Central memory CD8-positive, alpha-beta T cell (primary cell): ENCODE measurements at regions not wholly inside any gene's neighbourhood (a gene's known extent, or its start where the extent isn't known, plus 50 kb on each side); places are given as distances from the start of the nearest gene placed in this dataset.
A peak's percentile ranks its signal among the peaks of the same experiment; 100 is the strongest.
"Not testable (repeated sequence)": the region's sequence is repeated elsewhere in the genome, so short reads cannot be mapped to it uniquely, and the experiment has no call there.

Source experiments
- ATAC-seq: fragments of 150-1000 bp; cut with Tn5 transposase; replicated peaks from 2 replicates; pipeline ENCODE4 v1.10.0; 2022; ENCODE audit warnings: mild to moderate bottlenecking, moderate FRiP score, moderate number of reproducible peaks; ENCODE audit not compliant: poor library complexity, severe bottlenecking; ENCODE audit errors: extremely low read depth
- DNase-seq, 2 donors: peaks; one replicate each; pipeline ENCODE4 v3.0.0; 2021; ENCODE audit warnings: low spot score in 2 of 2
- H3K27ac Mint-ChIP-seq: one replicate; pipeline ENCODE4 v1.8.0; 2022; ENCODE audit warnings: low read depth, mild to moderate bottlenecking, moderate library complexity, mixed read lengths
- H3K27me3 Mint-ChIP-seq: one replicate; pipeline ENCODE4 v1.8.0; 2022; ENCODE audit warnings: mixed read lengths
- H3K36me3 Mint-ChIP-seq: one replicate; pipeline ENCODE4 v1.8.0; 2022; ENCODE audit warnings: mild to moderate bottlenecking, moderate library complexity, mixed read lengths; ENCODE audit not compliant: insufficient read depth
- H3K4me1 Mint-ChIP-seq: one replicate; pipeline ENCODE4 v1.8.0; 2022; ENCODE audit warnings: mixed read lengths
- H3K4me3 Mint-ChIP-seq: one replicate; pipeline ENCODE4 v1.8.0; 2022; ENCODE audit warnings: mild to moderate bottlenecking, moderate library complexity, mixed read lengths
- H3K9me3 Mint-ChIP-seq: one replicate; pipeline ENCODE4 v1.8.0; 2022; ENCODE audit warnings: mixed read lengths

GRCh38 chr1:184161071-184161698, 109.7 kb downstream of the TSEN15 start:
- DNase-seq = no peak
- ATAC-seq = peak; percentile 60
- no peak overlapping the region for H3K4me3 Mint-ChIP-seq
- H3K36me3 Mint-ChIP-seq = no peaks in the 10 kb centered on the region
- H3K27me3 Mint-ChIP-seq = no peaks in the 10 kb centered on the region
- no peaks in the 10 kb centered on the region for H3K9me3 Mint-ChIP-seq
- no peaks in the 10 kb centered on the region for H3K4me1 Mint-ChIP-seq
- H3K27ac Mint-ChIP-seq = no peak overlapping the region

DNA sequence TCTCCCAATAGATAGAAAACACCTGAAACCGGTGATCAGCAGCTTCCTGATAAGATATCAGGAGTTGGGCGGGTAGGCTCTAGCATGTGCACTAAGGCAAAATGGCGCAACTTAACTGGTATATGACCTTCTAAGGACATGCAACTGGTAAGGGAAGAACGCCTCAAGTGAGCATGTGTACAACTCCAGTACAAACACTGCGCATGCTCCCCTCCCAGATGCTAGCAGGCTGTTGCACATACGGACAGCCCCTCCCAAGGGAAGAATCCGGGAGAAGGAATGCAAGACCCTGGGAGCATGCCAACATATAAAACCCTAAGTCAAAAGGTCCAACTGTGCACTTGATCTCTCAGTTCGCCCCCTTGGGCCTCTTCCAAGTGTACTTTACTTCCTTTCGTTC, 110.8 kb downstream of the TSEN15 start:
- no peaks in the 10 kb centered on the region for H3K4me1 Mint-ChIP-seq
- ATAC-seq = no peak

GRCh38 chr1:184163674-184164465, 112.3 kb downstream of the TSEN15 start:
- H3K36me3 Mint-ChIP-seq = no peaks in the 10 kb centered on the region
- H3K9me3 Mint-ChIP-seq = no peaks in the 10 kb centered on the region
- H3K27me3 Mint-ChIP-seq = peaks cover under 1% of the 10 kb centered on the region
- H3K4me1 Mint-ChIP-seq = no peaks in the 10 kb centered on the region
- no peak for ATAC-seq
- no peak overlapping the region for H3K27ac Mint-ChIP-seq
- H3K4me3 Mint-ChIP-seq = no peak overlapping the region
- DNase-seq = no peak

More for the DNA sequence above, 110.8 kb downstream of the TSEN15 start:
- H3K27ac Mint-ChIP-seq = no peak overlapping the region
- H3K36me3 Mint-ChIP-seq = no peaks in the 10 kb centered on the region
- no peaks in the 10 kb centered on the region for H3K9me3 Mint-ChIP-seq
- no peaks in the 10 kb centered on the region for H3K27me3 Mint-ChIP-seq
- no peak overlapping the region for H3K4me3 Mint-ChIP-seq
- DNase-seq = no peak

DNA sequence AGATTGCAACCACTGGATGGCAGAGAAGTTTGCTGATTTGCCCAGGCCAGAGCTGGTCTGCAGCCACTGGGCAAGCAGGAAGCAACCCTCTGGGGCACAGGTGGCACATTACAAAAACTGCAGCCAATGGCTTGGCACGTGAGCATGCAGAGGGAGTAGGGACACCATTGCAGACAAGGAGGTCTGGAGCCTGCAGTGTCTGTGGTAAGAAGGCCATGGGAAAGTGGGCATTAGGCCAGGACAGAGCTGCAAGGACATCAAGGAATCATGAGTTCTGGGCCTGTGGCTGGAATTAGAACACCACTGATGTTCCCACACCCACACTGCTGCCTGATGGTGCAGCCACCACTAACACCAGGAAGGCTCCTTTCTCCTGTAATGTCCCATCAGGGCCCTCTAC, 113.0 kb downstream of the TSEN15 start:
- Mint-ChIP-seq H3K4me1 (no peaks in the 10 kb centered on the region), H3K9me3 (no peaks in the 10 kb centered on the region), H3K4me3 (no peak overlapping the region), H3K36me3 (no peaks in the 10 kb centered on the region), H3K27ac (no peak overlapping the region), H3K27me3 (peaks cover 7% of the 10 kb centered on the region)
- DNase-seq (no peak), ATAC-seq (no peak)

GRCh38 chr1:184166485-184166884, 115.0 kb downstream of the TSEN15 start:
- no peaks in the 10 kb centered on the region for H3K9me3 Mint-ChIP-seq
- peaks cover 8% of the 10 kb centered on the region for H3K27me3 Mint-ChIP-seq
- ATAC-seq (no peak), DNase-seq (no peak)
- no peak overlapping the region for H3K27ac Mint-ChIP-seq
- H3K4me3 Mint-ChIP-seq = no peak overlapping the region
- H3K4me1 Mint-ChIP-seq = no peaks in the 10 kb centered on the region
- no peaks in the 10 kb centered on the region for H3K36me3 Mint-ChIP-seq

DNA sequence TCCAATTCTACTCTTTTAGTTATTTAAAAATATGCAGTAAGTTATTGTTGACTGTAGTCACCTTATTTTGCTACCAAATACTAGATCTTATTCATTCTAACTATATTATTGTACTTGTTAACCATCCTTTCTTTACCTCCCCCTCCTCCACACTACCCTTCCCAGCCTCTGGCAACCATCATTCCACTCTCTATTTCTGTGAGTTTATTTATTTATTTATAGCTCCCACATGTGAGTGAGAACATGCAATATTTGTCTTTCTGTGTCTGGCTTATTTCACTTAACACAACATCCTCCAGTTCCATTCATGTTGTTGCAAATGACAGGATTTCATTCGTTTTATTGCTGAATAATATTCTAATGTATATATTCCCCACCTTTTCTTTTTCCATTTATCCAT, 115.8 kb downstream of the TSEN15 start:
- ATAC-seq (no peak), DNase-seq (no peak)
- Mint-ChIP-seq H3K36me3 (no peaks in the 10 kb centered on the region), H3K27me3 (peaks cover 8% of the 10 kb centered on the region), H3K4me1 (no peaks in the 10 kb centered on the region), H3K27ac (no peak overlapping the region), H3K9me3 (no peaks in the 10 kb centered on the region), H3K4me3 (no peak overlapping the region)

GRCh38 chr1:184170719-184171118, 119.2 kb downstream of the TSEN15 start:
- DNase-seq (no peak), ATAC-seq (no peak)
- Mint-ChIP-seq H3K36me3 (no peaks in the 10 kb centered on the region), H3K9me3 (no peaks in the 10 kb centered on the region), H3K4me1 (no peaks in the 10 kb centered on the region), H3K27ac (no peak overlapping the region), H3K4me3 (no peak overlapping the region), H3K27me3 (peaks cover 8% of the 10 kb centered on the region)

DNA sequence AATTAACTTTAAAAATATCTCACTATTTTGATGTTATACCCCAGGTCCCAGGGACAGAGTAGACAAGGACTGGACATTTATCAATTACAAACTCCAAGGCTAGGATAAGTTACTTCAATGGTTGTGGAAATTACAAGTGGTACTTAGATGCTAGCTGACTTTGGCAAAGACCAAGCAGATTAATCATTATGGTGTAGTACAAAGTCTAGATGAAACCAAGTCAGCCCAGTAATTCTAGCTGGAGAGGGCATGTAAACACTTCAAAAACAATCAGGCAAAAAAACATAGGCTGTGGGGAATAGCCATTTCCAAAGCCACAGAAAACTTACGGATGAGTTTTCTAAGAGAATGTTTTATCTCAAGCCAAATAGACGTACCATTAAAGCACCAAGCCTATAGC, 124.5 kb downstream of the TSEN15 start:
- DNase-seq = no peak
- Mint-ChIP-seq H3K27me3 (no peaks in the 10 kb centered on the region), H3K4me1 (no peaks in the 10 kb centered on the region), H3K27ac (no peak overlapping the region), H3K9me3 (no peaks in the 10 kb centered on the region), H3K4me3 (no peak overlapping the region), H3K36me3 (no peaks in the 10 kb centered on the region)
- no peak for ATAC-seq

DNA sequence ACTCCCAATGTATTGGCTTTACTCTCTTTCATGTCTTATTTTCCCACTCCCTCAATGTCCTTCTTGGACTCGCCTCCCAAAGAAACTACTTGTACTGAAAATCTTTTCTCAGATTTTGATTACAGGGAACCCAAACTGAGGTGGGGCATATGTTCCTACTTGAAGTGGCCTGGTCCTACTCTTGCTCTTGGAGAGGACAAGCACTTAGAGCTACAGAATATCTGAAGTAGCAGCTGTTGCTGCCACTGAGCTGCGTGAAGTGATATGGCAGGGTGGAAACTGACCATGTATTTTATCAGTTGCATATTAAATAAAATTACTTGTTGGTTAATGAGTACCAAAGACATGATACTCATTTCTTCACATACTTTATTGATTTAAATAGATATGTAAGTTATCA, 129.5 kb downstream of the TSEN15 start:
- no peak overlapping the region for H3K4me3 Mint-ChIP-seq
- ATAC-seq = no peak
- H3K27me3 Mint-ChIP-seq = peaks cover 14% of the 10 kb centered on the region
- no peaks in the 10 kb centered on the region for H3K36me3 Mint-ChIP-seq
- H3K9me3 Mint-ChIP-seq = no peaks in the 10 kb centered on the region
- DNase-seq = no peak
- no peaks in the 10 kb centered on the region for H3K4me1 Mint-ChIP-seq
- no peak overlapping the region for H3K27ac Mint-ChIP-seq

GRCh38 chr1:184183919-184184318, 132.4 kb downstream of the TSEN15 start:
- H3K27ac Mint-ChIP-seq = no peak overlapping the region
- no peak overlapping the region for H3K4me3 Mint-ChIP-seq
- ATAC-seq = no peak
- peaks cover 34% of the 10 kb centered on the region for H3K27me3 Mint-ChIP-seq
- no peaks in the 10 kb centered on the region for H3K36me3 Mint-ChIP-seq
- no peaks in the 10 kb centered on the region for H3K4me1 Mint-ChIP-seq
- no peak for DNase-seq
- H3K9me3 Mint-ChIP-seq = no peaks in the 10 kb centered on the region

DNA sequence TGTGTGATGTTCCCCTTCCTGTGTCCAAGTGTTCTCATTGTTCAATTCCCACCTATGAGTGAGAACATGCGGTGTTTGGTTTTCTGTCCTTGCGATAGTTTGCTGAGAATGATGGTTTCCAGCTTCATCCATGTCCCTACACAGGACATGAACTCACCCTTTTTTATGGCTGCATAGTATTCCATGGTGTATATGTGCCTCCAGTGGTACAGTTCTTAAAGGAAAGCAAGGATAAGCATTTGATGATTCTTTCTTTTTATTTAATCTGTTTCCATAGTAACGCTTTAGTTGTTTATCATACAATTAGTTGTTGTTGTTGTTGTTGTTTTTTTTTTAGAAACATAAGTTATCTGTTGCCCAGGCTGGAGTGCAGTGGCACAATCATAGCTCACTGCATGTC, 133.1 kb downstream of the TSEN15 start:
- H3K9me3 Mint-ChIP-seq, ATAC-seq, DNase-seq, H3K4me1 Mint-ChIP-seq, H3K4me3 Mint-ChIP-seq, H3K36me3 Mint-ChIP-seq, H3K27ac Mint-ChIP-seq: not testable (repeated sequence)
- H3K27me3 Mint-ChIP-seq = peaks cover 41% of the 10 kb centered on the region

DNA sequence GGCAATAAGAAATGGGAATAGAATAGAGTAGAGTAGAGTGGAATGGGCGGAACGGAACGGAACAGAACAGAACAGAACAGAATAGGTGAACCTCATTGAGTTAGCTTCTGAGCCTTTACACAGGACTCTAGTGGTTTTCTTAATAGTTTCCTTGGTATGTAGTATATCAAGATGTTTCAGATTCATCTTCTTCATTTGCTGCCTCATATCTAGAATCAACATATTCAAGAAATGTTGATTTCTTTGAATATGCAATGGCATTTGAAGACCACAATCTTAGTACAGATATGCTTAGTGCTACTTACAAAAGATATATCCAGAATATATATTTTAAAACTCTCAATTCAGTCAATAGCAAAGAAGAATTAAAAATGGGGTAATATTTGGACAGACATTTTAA, 133.8 kb downstream of the TSEN15 start:
- no peak for ATAC-seq
- H3K4me3 Mint-ChIP-seq = no peak overlapping the region

DNA sequence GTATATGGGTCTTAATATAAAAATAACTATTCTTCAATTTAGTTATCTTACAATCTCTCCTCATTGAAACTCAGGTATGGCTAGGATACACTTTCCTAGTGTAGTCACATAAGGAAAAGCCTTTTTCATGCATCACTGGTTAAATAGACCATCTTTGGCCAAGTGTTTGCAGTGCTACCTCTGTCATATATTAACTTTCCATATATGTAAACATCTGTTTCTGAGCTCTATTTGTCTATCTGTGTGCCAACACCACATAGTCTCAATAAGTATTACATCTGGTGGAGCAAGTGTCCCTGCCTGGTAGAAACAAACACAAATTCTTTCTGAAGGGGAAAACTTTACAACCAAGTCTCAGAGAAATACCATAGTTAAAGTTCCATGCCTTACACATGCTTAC, 134.6 kb downstream of the TSEN15 start:
- Mint-ChIP-seq H3K36me3 (no peaks in the 10 kb centered on the region), H3K4me1 (no peaks in the 10 kb centered on the region), H3K9me3 (no peaks in the 10 kb centered on the region), H3K4me3 (no peak overlapping the region), H3K27ac (no peak overlapping the region), H3K27me3 (peaks cover 55% of the 10 kb centered on the region)
- DNase-seq = no peak
- no peak for ATAC-seq

More for the DNA sequence above, 133.8 kb downstream of the TSEN15 start:
- no peak for DNase-seq
- Mint-ChIP-seq H3K27me3 (peaks cover 47% of the 10 kb centered on the region), H3K27ac (no peak overlapping the region), H3K36me3 (no peaks in the 10 kb centered on the region), H3K4me1 (no peaks in the 10 kb centered on the region), H3K9me3 (no peaks in the 10 kb centered on the region)
